IMR-90 (cell line): ENCODE measurements at regions not wholly inside any gene's neighbourhood (a gene's known extent, or its start where the extent isn't known, plus 50 kb on each side); places are given as distances from the start of the nearest gene placed in this dataset.

Experiments used
- ATAC-seq: fragments of 200-7000 bp; cut with Tn5 transposase; 2 replicates; pipeline ENCODE4 v1.9.1; 2020; ENCODE audit warnings: low read depth, mild to moderate bottlenecking, moderate library complexity
- BruUV-seq: library from RNA; stranded (reverse); fragments of 400-500 nt; replicated peaks from 2 replicates; lab custom pipeline; 2021; lab: Mats Ljungman, UMichigan
- CTCF ChIA-PET: fragments of 300-600 bp; formaldehyde crosslinking; extraction: SDS; loops from one replicate; lab custom pipeline; 2021; ENCODE audit warnings: antibody characterized with exemption; lab: Yijun Ruan, JAX
- POLR2A ChIA-PET: fragments of 300-600 bp; sonication (Branson Sonifier 250); formaldehyde crosslinking; loops from one replicate; lab custom pipeline; 2022; ENCODE audit warnings: antibody characterized with exemption; ENCODE audit not compliant: unreplicated experiment; lab: Charles Lee
- DNase-seq: peaks from one replicate; pipeline ENCODE4 v3.0.0; 2013
- H2AFZ ChIP-seq: replicated peaks from 2 replicates; pipeline ENCODE3; 2013; ENCODE audit warnings: low read length, mild to moderate bottlenecking; ENCODE audit not compliant: poor library complexity
- H2AK5ac ChIP-seq: 2 replicates; pipeline ENCODE4 v1.6.1; 2013; ENCODE audit warnings: low read depth, low read length, inconsistent platforms
- H2AK9ac ChIP-seq: replicated peaks from 2 replicates; pipeline ENCODE3; 2013; ENCODE audit warnings: mild to moderate bottlenecking, low read depth, low read length, moderate library complexity; ENCODE audit not compliant: poor library complexity
- H2BK120ac ChIP-seq: 2 replicates; pipeline ENCODE4 v1.6.1; 2013; ENCODE audit warnings: low read depth, low read length, inconsistent platforms
- H2BK15ac ChIP-seq: 3 replicates; pipeline ENCODE4 v1.6.1; 2013; ENCODE audit warnings: low read depth, low read length, inconsistent platforms
- H2BK20ac ChIP-seq: 2 replicates; pipeline ENCODE4 v1.6.1; 2013; ENCODE audit warnings: low read depth, mild to moderate bottlenecking, inconsistent platforms, low read length, moderate library complexity
- H2BK5ac ChIP-seq: 2 replicates; pipeline ENCODE4 v1.6.1; 2013; ENCODE audit warnings: mild to moderate bottlenecking, low read depth, low read length, inconsistent platforms; ENCODE audit not compliant: poor library complexity, severe bottlenecking
- H3K14ac ChIP-seq: replicated peaks from 2 replicates; pipeline ENCODE4 v1.6.1; 2013; ENCODE audit warnings: low read depth, low read length, inconsistent platforms
- H3K18ac ChIP-seq: 2 replicates; pipeline ENCODE4 v1.6.1; 2013; ENCODE audit warnings: low read depth, low read length, control low read depth
- H3K23ac ChIP-seq: 2 replicates; pipeline ENCODE4 v1.6.1; 2013; ENCODE audit warnings: low read depth, low read length, inconsistent platforms
- H3K27ac ChIP-seq: 2 replicates; pipeline ENCODE4 v1.5.1; 2013; ENCODE audit warnings: mild to moderate bottlenecking, control low read depth, low read length; ENCODE audit not compliant: insufficient read depth
- H3K27me3 ChIP-seq: 2 replicates; pipeline ENCODE4 v1.6.1; 2013; ENCODE audit warnings: low read length; ENCODE audit not compliant: control insufficient read depth, insufficient read depth
- H3K36me3 ChIP-seq: 2 replicates; pipeline ENCODE4 v1.6.1; 2013; ENCODE audit warnings: low read length, mixed read lengths; ENCODE audit not compliant: control insufficient read depth, insufficient read depth
- H3K4ac ChIP-seq: 2 replicates; pipeline ENCODE4 v1.6.1; 2013; ENCODE audit warnings: low read depth, low read length, inconsistent platforms
- H3K4me1 ChIP-seq: 2 replicates; pipeline ENCODE4 v1.6.1; 2013; ENCODE audit warnings: low read length, mixed read lengths; ENCODE audit not compliant: control insufficient read depth, insufficient read depth
- H3K4me2 ChIP-seq: 2 replicates; pipeline ENCODE4 v1.6.1; 2013; ENCODE audit warnings: low read depth, mild to moderate bottlenecking, control low read depth, low read length, moderate library complexity
- H3K4me3 ChIP-seq: 2 replicates; pipeline ENCODE4 v1.5.1; 2013; ENCODE audit warnings: low read depth, mild to moderate bottlenecking, control low read depth, low read length, moderate library complexity; ENCODE audit not compliant: insufficient read depth
- H3K56ac ChIP-seq: 2 replicates; pipeline ENCODE4 v1.6.1; 2013; ENCODE audit warnings: low read length, inconsistent platforms; ENCODE audit not compliant: insufficient read depth; ENCODE audit errors: extremely low read depth
- H3K79me1 ChIP-seq, 2 experiments: 2 replicates each; pipeline ENCODE4 v1.6.1; 2013; ENCODE audit warnings: low read length in 2 of 2, inconsistent platforms in 1 of 2, low read depth in 1 of 2
- H3K9ac ChIP-seq: 2 replicates; pipeline ENCODE4 v1.6.1; 2013; ENCODE audit warnings: low read depth, low read length, control low read depth
- H3K9me1 ChIP-seq: 2 replicates; pipeline ENCODE4 v1.6.1; 2013; ENCODE audit warnings: low read length, inconsistent platforms; ENCODE audit not compliant: insufficient read depth
- H3K9me3 ChIP-seq: 2 replicates; pipeline ENCODE4 v1.6.1; 2013; ENCODE audit warnings: low read length; ENCODE audit not compliant: control insufficient read depth, insufficient read depth
- H4K20me1 ChIP-seq: 2 replicates; pipeline ENCODE4 v1.6.1; 2013; ENCODE audit warnings: low read length, inconsistent platforms; ENCODE audit not compliant: insufficient read depth
- H4K5ac ChIP-seq: 2 replicates; pipeline ENCODE4 v1.6.1; 2013; ENCODE audit warnings: mild to moderate bottlenecking, low read depth, low read length, control low read depth
- H4K8ac ChIP-seq, 2 experiments: 2 replicates each; pipeline ENCODE4 v1.6.1; 2013; ENCODE audit warnings: low read depth in 2 of 2, low read length in 2 of 2, control low read depth in 1 of 2, inconsistent platforms in 1 of 2
- H4K91ac ChIP-seq: 2 replicates; pipeline ENCODE4 v1.6.1; 2013; ENCODE audit warnings: low read depth, low read length, inconsistent platforms; ENCODE audit not compliant: insufficient read depth
- CEBPB ChIP-seq: IDR thresholded peaks from 2 replicates; pipeline ENCODE4 v1.6.1; 2012; ENCODE audit warnings: low read depth, low read length, improper control_type of control experiment
- CTCF ChIP-seq: conservative IDR thresholded peaks from 2 replicates; pipeline ENCODE4 v1.5.1; 2012; ENCODE audit warnings: mild to moderate bottlenecking, low read depth, low read length, improper control_type of control experiment
- FOS ChIP-seq: fragments of 150-350 bp; IDR thresholded peaks from 2 replicates; pipeline ENCODE4 v1.6.1; 2016; ENCODE audit warnings: low read depth, low read length
- MAFK ChIP-seq: IDR thresholded peaks from 2 replicates; pipeline ENCODE4 v1.6.1; 2012; ENCODE audit warnings: low read depth, low read length, improper control_type of control experiment
- MXI1 ChIP-seq: IDR thresholded peaks from 2 replicates; pipeline ENCODE4 v1.6.1; 2012; ENCODE audit warnings: low read depth, mild to moderate bottlenecking, low read length, moderate library complexity, borderline replicate concordance
- RAD21 ChIP-seq: IDR thresholded peaks from 2 replicates; pipeline ENCODE4 v1.6.1; 2012; ENCODE audit warnings: low read length, improper control_type of control experiment
- RFX5 ChIP-seq: IDR thresholded peaks from 2 replicates; pipeline ENCODE4 v1.8.0; 2012; ENCODE audit warnings: low read depth, mild to moderate bottlenecking, low read length, moderate library complexity
- SMC3 ChIP-seq: fragments of 150-350 bp; IDR thresholded peaks from 2 replicates; pipeline ENCODE4 v1.6.1; 2016; ENCODE audit warnings: low read depth, mild to moderate bottlenecking, antibody characterized with exemption, low read length, moderate library complexity
- WGBS, 2 experiments: methylation state at CpG; one replicate each; pipeline versions ENCODE4 v1.1.5 to v1.1.7; 2013; ENCODE audit warnings: missing lambda C conversion rate in 2 of 2; ENCODE audit not compliant: insufficient read length in 1 of 2; ENCODE audit errors: extremely low coverage in 2 of 2; 5-methylcytosine and 5-hydroxymethylcytosine counted together
- dilution Hi-C: fragments of 300-500 bp; cut with HindIII; formaldehyde crosslinking; loops from one replicate; pipeline ENCODE4 v1.14.3; 2018; ENCODE audit warnings: low sequenced_read_pairs; ENCODE audit not compliant: unreplicated experiment
- in situ Hi-C: fragments of 300-500 bp; cut with MboI; formaldehyde crosslinking; loops from 3 replicates; pipeline ENCODE4 v1.14.3; 2019; ENCODE audit warnings: low sequenced_read_pairs, inconsistent platforms, mixed read lengths
- intact Hi-C: fragments of 100-400 bp; cut with micrococcal nuclease; formaldehyde crosslinking; loops from 2 replicates; pipeline ENCODE4 v1.10.0; 2022

DNA sequence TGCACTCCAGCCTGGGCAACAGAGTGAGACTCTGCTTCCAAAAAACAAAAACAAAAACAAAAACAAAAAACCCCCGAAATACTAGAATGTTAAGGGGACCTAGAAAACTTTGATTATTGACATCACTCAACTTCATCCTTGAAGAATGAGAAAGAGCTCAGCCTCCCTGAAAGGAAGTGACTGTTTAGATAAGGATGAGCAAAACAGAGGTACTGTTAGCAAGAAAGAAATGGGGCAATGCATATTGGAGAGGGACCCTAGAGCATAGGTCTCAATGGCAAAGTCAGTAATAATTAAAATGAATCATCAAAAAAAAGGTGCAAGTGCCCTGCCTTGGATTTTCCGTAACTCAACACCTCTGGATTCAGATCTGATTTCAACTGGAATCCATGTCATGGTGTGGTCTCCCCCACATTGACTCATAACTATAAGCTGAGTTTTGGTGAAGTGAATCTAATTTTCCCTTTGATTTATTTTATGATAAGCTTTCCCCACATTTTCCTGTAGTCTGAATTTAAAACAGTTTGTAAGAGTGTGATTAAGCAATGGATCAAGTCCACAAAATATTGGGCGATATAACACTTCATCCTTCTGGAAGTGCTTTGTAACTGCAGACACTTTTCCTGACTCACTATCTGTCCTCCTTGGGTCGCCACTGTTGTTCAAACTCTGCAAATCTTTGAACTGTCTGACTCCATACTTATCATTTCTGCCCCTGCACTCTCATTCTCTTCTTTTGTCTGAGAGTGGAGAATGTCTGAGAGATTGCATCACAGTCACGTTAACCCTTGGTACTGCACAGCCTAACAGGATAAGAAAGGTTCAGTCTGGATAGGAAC is 224.8 kb upstream of the LYZL1 start:
- no peak overlapping the region for H3K27ac ChIP-seq
- peak; percentile 52 for DNase-seq
- POLR2A ChIA-PET, result no interaction called here
- peaks cover 7% of the 10 kb centered on the region for H3K27me3 ChIP-seq
- H3K56ac ChIP-seq, result no peak overlapping the region
- peak; percentile 88 for ATAC-seq
- peaks cover 4% of the 10 kb centered on the region; the same call in 1 of the 2 replicates for H3K4me1 ChIP-seq
- 0 out of 3 replicates have a peak overlapping the region, but pooled peaks have one; percentile 8 for H2BK15ac ChIP-seq
- no peak overlapping the region for H3K14ac ChIP-seq
- no peaks in the 10 kb centered on the region for H3K9me1 ChIP-seq
- H3K9ac ChIP-seq, result no peak overlapping the region
- intact Hi-C loops, result loop anchor here (2.0 kb wide), 1 partner anchor 69 kb away; no protein-coding TSS in a partner anchor
- H4K91ac ChIP-seq, result no peak overlapping the region; the same call in 1 of the 2 replicates
- H3K9me3 ChIP-seq, result no peaks in the 10 kb centered on the region
- no peaks in the 10 kb centered on the region for H3K36me3 ChIP-seq
- no peak overlapping the region for H3K4me3 ChIP-seq
- no peaks in the 10 kb centered on the region for H4K20me1 ChIP-seq
- peak overlapping the region; percentile 40; the same call in 1 of the 2 replicates for H2BK120ac ChIP-seq
- no peak overlapping the region for H2AK5ac ChIP-seq
- dilution Hi-C loops, result no loop called here
- no peaks in the 10 kb centered on the region for H3K79me1 ChIP-seq
- H4K8ac ChIP-seq, result peak overlapping the region in 1 of 2 experiments; percentile 54; a peak in 1 of 4 replicates
- BruUV-seq, result no TSS peak
- no peak overlapping the region for H2AK9ac ChIP-seq
- no CpG with 5 or more reads among the region's 5 CpGs for WGBS, 2 experiments
- H4K5ac ChIP-seq, result no peak overlapping the region
- H3K4me2 ChIP-seq, result peak overlapping the region; percentile 49; the same call in 1 of the 2 replicates
- H2AFZ ChIP-seq, result peak overlapping the region; percentile 52
- H2BK5ac ChIP-seq, result peak overlapping the region; percentile 2
- 0 out of 2 replicates have a peak overlapping the region, but pooled peaks have one; percentile 23 for H2BK20ac ChIP-seq
- CTCF ChIA-PET, result interaction anchor here (1.4 kb wide), 1 partner anchor 387 kb away, joined by 3 read pairs; the partner anchor contains the start of gene BAMBI
- H3K18ac ChIP-seq, result no peak overlapping the region
- H3K4ac ChIP-seq, result no peak overlapping the region
- no peak overlapping the region for H3K23ac ChIP-seq
- peak; percentile 86 for TF ChIP-seq CEBPB
- TF ChIP-seq RFX5, result no peak
- peak; percentile 43 for TF ChIP-seq RAD21
- peak; percentile 24; the same call in 1 of the 2 replicates for TF ChIP-seq CTCF
- TF ChIP-seq MAFK, result no peak
- TF ChIP-seq FOS, result 0 out of 2 replicates have a peak, but pooled peaks have one; percentile 6
- TF ChIP-seq SMC3, result peak; percentile 26; the same call in 1 of the 2 replicates
- no peak for TF ChIP-seq MXI1
- in situ Hi-C loops, result no loop called here
